ENCODE measurements at regions not wholly inside any gene's neighbourhood (a gene's known extent, or its start where the extent isn't known, plus 50 kb on each side); places are given as distances from the start of the nearest gene placed in this dataset.

DNA sequence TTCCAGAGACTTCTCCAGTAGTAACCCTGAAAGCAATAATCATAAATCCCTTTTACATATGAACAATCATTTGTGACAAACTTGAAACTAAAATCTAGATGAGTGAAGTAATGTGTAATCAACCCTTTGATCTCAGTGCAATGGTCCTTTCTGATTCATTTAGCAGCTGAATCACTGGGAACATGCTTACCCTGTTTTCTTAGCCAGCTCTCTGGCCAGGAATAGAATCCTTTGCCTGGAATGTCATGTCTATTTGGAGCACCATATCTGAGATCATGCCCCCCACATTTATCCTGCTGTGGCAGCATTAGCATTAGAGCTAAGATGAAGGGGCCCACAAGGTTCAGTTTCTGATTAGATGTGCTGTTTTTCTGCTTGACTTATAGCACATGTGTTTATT lies 309.8 kb downstream of the OXSM start:
- no peak for TF ChIP-seq POLR2AphosphoS5 (IDR thresholded peaks at IDR 0.05)
- Histone ChIP-seq H3F3A (ENCODE audit: insufficient read depth, low read length, poor library complexity, severe bottlenecking) (no peaks in the 10 kb centered on the region), H3K9me3 (ENCODE audit: low read length) (no peaks in the 10 kb centered on the region), H2AFZ (ENCODE audit: low read depth, low read length) (no peak overlapping the region), H3K4me2 (ENCODE audit: low read length) (no peak overlapping the region), H3K4me3 (ENCODE audit: low read length) (no peak overlapping the region), H3K79me2 (replicated peaks; ENCODE audit: insufficient read depth, low read length) (no peaks in the 10 kb centered on the region), H3K27ac (ENCODE audit: low read length) (no peak overlapping the region), H3K9ac (ENCODE audit: low read length) (no peak overlapping the region), H4K20me1 (ENCODE audit: insufficient read depth) (no peaks in the 10 kb centered on the region), H3K36me3 (ENCODE audit: insufficient read depth, low read length) (no peaks in the 10 kb centered on the region), H3K9me2 (ENCODE audit: insufficient read depth, low read length) (no peaks in the 10 kb centered on the region), H3K27me3 (ENCODE audit: insufficient read depth, low read depth, low read length) (no peaks in the 10 kb centered on the region)

DNA sequence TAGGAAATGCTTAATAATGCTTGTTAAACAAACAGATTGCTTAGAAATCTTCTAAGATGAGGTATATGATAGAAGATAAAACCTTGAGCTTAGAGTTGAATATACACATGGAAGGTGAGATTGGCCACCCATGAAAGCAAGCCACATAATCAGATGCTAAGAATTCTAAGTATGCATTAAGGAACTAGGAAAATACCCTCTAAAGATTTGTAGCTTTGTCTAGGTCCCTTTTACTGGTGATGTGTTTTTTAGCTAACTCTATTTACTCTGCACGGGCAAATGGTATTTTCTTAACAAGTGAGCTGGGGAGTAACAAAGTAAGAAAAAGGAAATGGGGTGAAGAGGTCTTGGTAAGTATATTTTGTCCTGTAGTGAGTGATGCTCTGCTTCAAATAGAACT lies 310.3 kb downstream of the OXSM start:
- Histone ChIP-seq H3K4me3 (ENCODE audit: low read length) (no peak overlapping the region), H3K9ac (ENCODE audit: low read length) (no peak overlapping the region), H2AFZ (ENCODE audit: low read depth, low read length) (no peak overlapping the region), H3K4me2 (ENCODE audit: low read length) (no peak overlapping the region), H3K27ac (ENCODE audit: low read length) (no peak overlapping the region), H3K27me3 (ENCODE audit: insufficient read depth, low read depth, low read length) (no peaks in the 10 kb centered on the region), H4K20me1 (ENCODE audit: insufficient read depth) (no peaks in the 10 kb centered on the region), H3K79me2 (replicated peaks; ENCODE audit: insufficient read depth, low read length) (no peaks in the 10 kb centered on the region), H3K36me3 (ENCODE audit: insufficient read depth, low read length) (no peaks in the 10 kb centered on the region), H3F3A (ENCODE audit: insufficient read depth, low read length, poor library complexity, severe bottlenecking) (no peaks in the 10 kb centered on the region), H3K9me2 (ENCODE audit: insufficient read depth, low read length) (no peaks in the 10 kb centered on the region), H3K9me3 (ENCODE audit: low read length) (no peaks in the 10 kb centered on the region)
- TF ChIP-seq, protein P1, sequence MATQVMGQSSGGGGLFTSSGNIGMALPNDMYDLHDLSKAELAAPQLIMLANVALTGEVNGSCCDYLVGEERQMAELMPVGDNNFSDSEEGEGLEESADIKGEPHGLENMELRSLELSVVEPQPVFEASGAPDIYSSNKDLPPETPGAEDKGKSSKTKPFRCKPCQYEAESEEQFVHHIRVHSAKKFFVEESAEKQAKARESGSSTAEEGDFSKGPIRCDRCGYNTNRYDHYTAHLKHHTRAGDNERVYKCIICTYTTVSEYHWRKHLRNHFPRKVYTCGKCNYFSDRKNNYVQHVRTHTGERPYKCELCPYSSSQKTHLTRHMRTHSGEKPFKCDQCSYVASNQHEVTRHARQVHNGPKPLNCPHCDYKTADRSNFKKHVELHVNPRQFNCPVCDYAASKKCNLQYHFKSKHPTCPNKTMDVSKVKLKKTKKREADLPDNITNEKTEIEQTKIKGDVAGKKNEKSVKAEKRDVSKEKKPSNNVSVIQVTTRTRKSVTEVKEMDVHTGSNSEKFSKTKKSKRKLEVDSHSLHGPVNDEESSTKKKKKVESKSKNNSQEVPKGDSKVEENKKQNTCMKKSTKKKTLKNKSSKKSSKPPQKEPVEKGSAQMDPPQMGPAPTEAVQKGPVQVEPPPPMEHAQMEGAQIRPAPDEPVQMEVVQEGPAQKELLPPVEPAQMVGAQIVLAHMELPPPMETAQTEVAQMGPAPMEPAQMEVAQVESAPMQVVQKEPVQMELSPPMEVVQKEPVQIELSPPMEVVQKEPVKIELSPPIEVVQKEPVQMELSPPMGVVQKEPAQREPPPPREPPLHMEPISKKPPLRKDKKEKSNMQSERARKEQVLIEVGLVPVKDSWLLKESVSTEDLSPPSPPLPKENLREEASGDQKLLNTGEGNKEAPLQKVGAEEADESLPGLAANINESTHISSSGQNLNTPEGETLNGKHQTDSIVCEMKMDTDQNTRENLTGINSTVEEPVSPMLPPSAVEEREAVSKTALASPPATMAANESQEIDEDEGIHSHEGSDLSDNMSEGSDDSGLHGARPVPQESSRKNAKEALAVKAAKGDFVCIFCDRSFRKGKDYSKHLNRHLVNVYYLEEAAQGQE (IDR thresholded peaks at IDR 0.05; ENCODE audit: borderline replicate concordance), result no peak
- TF ChIP-seq, protein P2, sequence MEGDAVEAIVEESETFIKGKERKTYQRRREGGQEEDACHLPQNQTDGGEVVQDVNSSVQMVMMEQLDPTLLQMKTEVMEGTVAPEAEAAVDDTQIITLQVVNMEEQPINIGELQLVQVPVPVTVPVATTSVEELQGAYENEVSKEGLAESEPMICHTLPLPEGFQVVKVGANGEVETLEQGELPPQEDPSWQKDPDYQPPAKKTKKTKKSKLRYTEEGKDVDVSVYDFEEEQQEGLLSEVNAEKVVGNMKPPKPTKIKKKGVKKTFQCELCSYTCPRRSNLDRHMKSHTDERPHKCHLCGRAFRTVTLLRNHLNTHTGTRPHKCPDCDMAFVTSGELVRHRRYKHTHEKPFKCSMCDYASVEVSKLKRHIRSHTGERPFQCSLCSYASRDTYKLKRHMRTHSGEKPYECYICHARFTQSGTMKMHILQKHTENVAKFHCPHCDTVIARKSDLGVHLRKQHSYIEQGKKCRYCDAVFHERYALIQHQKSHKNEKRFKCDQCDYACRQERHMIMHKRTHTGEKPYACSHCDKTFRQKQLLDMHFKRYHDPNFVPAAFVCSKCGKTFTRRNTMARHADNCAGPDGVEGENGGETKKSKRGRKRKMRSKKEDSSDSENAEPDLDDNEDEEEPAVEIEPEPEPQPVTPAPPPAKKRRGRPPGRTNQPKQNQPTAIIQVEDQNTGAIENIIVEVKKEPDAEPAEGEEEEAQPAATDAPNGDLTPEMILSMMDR (IDR thresholded peaks at IDR 0.05; ENCODE audit: poor library complexity, severe bottlenecking), result no peak
- TF ChIP-seq TAF1 (IDR thresholded peaks at IDR 0.05; ENCODE audit: low read depth), result no peak
- TF ChIP-seq EP300 (conservative IDR thresholded peaks at IDR 0.05; ENCODE audit: poor library complexity, severe bottlenecking), result no peak
- no peak for TF ChIP-seq POLR2AphosphoS5 (IDR thresholded peaks at IDR 0.05)
- no peak for TF ChIP-seq SMC3 (conservative IDR thresholded peaks at IDR 0.05; ENCODE audit: poor library complexity)
- TF ChIP-seq RAD21 (conservative IDR thresholded peaks at IDR 0.05), result no peak

DNA sequence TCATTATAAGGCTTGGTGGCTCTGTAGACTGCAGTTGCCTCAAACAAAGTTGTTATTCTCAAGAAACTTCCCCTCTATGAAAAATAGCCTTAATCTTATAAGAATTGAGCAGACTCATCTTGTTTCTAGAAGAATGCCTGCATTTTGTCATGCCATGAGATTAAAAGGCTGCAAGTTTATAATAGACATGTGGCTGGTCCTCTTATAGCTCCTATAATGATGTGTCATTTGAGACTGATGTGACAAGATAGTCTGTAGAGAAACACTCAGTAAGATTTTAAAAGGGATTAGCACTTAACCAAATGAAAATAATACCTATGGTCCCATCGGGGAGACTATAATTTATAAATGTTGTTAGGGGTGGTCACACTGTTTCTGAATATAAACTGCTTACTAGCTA lies 312.5 kb downstream of the OXSM start:
- Histone ChIP-seq H3K9ac (ENCODE audit: low read length) (peak overlapping the region; percentile 37), H4K20me1 (ENCODE audit: insufficient read depth) (no peaks in the 10 kb centered on the region), H3K36me3 (ENCODE audit: insufficient read depth, low read length) (no peaks in the 10 kb centered on the region), H3K27me3 (ENCODE audit: insufficient read depth, low read depth, low read length) (no peaks in the 10 kb centered on the region), H3K27ac (ENCODE audit: low read length) (peak overlapping the region; percentile 72), H3K4me2 (ENCODE audit: low read length) (no peak overlapping the region), H3K79me2 (replicated peaks; ENCODE audit: insufficient read depth, low read length) (no peaks in the 10 kb centered on the region), H3F3A (ENCODE audit: insufficient read depth, low read length, poor library complexity, severe bottlenecking) (no peaks in the 10 kb centered on the region), H2AFZ (ENCODE audit: low read depth, low read length) (no peak overlapping the region), H3K9me2 (ENCODE audit: insufficient read depth, low read length) (no peaks in the 10 kb centered on the region), H3K9me3 (ENCODE audit: low read length) (no peaks in the 10 kb centered on the region), H3K4me3 (ENCODE audit: low read length) (peak overlapping the region; percentile 17)
- TF ChIP-seq EZH2 (IDR thresholded peaks at IDR 0.05; ENCODE audit: borderline replicate concordance, insufficient read depth, low read length, poor library complexity, severe bottlenecking) (no peak), EP300 (conservative IDR thresholded peaks at IDR 0.05; ENCODE audit: poor library complexity, severe bottlenecking) (peak; percentile 45)

Data from neural cell (in vitro differentiated cells).